ENCODE measurements at regions not wholly inside any gene's neighbourhood (a gene's known extent, or its start where the extent isn't known, plus 50 kb on each side); places are given as distances from the start of the nearest gene placed in this dataset.
"Not testable (repeated sequence)": the region's sequence is repeated elsewhere in the genome, so short reads cannot be mapped to it uniquely, and the experiment has no call there.

GRCh38 chr20:61090541-61090940, 161.5 kb upstream of the CDH4 start:
- CTCF ChIA-PET = no interaction called here
- H3K27ac Mint-ChIP-seq = no peak overlapping the region
- H3K36me3 Mint-ChIP-seq = no peaks in the 10 kb centered on the region
- no peaks in the 10 kb centered on the region for H3K4me1 Mint-ChIP-seq
- no peak for DNase-seq
- no peaks in the 10 kb centered on the region for H3K27me3 Mint-ChIP-seq
- no peak overlapping the region for H3K4me3 Mint-ChIP-seq
- H3K9me3 Mint-ChIP-seq = peaks cover 21% of the 10 kb centered on the region

GRCh38 chr20:61092251-61092650, 159.8 kb upstream of the CDH4 start:
- Mint-ChIP-seq H3K27me3 (peaks cover 3% of the 10 kb centered on the region), H3K4me3 (no peak overlapping the region), H3K4me1 (no peaks in the 10 kb centered on the region), H3K9me3 (peaks cover 28% of the 10 kb centered on the region), H3K36me3 (no peaks in the 10 kb centered on the region), H3K27ac (no peak overlapping the region)
- CTCF ChIA-PET = no interaction called here
- DNase-seq = no peak

- Mint-ChIP-seq H3K36me3 (no peaks in the 10 kb centered on the region), H3K4me3 (no peak overlapping the region), H3K9me3 (peaks cover 23% of the 10 kb centered on the region), H3K27me3 (peaks cover 3% of the 10 kb centered on the region), H3K27ac (no peak overlapping the region), H3K4me1 (no peaks in the 10 kb centered on the region)
- DNase-seq = no peak
- CTCF ChIA-PET = no interaction called here
These were observed 157.5 kb upstream of the CDH4 start for GRCh38 chr20:61094581-61094980.

- Mint-ChIP-seq H3K4me3 (no peak overlapping the region), H3K4me1 (no peaks in the 10 kb centered on the region), H3K27ac (no peak overlapping the region), H3K36me3 (no peaks in the 10 kb centered on the region), H3K9me3 (peaks cover 19% of the 10 kb centered on the region), H3K27me3 (peaks cover 3% of the 10 kb centered on the region)
- CTCF ChIA-PET = no interaction called here
- no peak for DNase-seq
These were observed 155.6 kb upstream of the CDH4 start for GRCh38 chr20:61096463-61096862.

- no peak for DNase-seq
- peaks cover 13% of the 10 kb centered on the region for H3K9me3 Mint-ChIP-seq
- H3K4me1 Mint-ChIP-seq = no peaks in the 10 kb centered on the region
- no peak overlapping the region for H3K27ac Mint-ChIP-seq
- H3K27me3 Mint-ChIP-seq = peaks cover 3% of the 10 kb centered on the region
- CTCF ChIA-PET = no interaction called here
- no peaks in the 10 kb centered on the region for H3K36me3 Mint-ChIP-seq
- H3K4me3 Mint-ChIP-seq = no peak overlapping the region
These were observed 152.3 kb upstream of the CDH4 start for GRCh38 chr20:61099806-61100205.

- H3K27ac Mint-ChIP-seq = no peak overlapping the region
- H3K4me3 Mint-ChIP-seq = no peak overlapping the region
- DNase-seq = no peak
- CTCF ChIA-PET = no interaction called here
- H3K4me1 Mint-ChIP-seq = no peaks in the 10 kb centered on the region
- peaks cover 3% of the 10 kb centered on the region for H3K27me3 Mint-ChIP-seq
- peaks cover 9% of the 10 kb centered on the region for H3K9me3 Mint-ChIP-seq
- H3K36me3 Mint-ChIP-seq = no peaks in the 10 kb centered on the region
These were observed 151.6 kb upstream of the CDH4 start for GRCh38 chr20:61100489-61100888.

GRCh38 chr20:61101321-61101720, 150.7 kb upstream of the CDH4 start:
- H3K4me1 Mint-ChIP-seq, H3K27ac Mint-ChIP-seq, DNase-seq, CTCF ChIA-PET, H3K9me3 Mint-ChIP-seq, H3K4me3 Mint-ChIP-seq, H3K36me3 Mint-ChIP-seq, H3K27me3 Mint-ChIP-seq: not testable (repeated sequence)

- Mint-ChIP-seq H3K36me3 (no peaks in the 10 kb centered on the region), H3K4me3 (no peak overlapping the region), H3K27me3 (no peaks in the 10 kb centered on the region), H3K4me1 (no peaks in the 10 kb centered on the region), H3K27ac (no peak overlapping the region), H3K9me3 (no peaks in the 10 kb centered on the region)
- CTCF ChIA-PET = no interaction called here
- DNase-seq = no peak
These were observed 147.8 kb upstream of the CDH4 start for GRCh38 chr20:61104232-61104631.

- Mint-ChIP-seq H3K4me3 (no peak overlapping the region), H3K36me3 (no peaks in the 10 kb centered on the region), H3K9me3 (no peaks in the 10 kb centered on the region), H3K4me1 (no peaks in the 10 kb centered on the region), H3K27ac (no peak overlapping the region), H3K27me3 (no peaks in the 10 kb centered on the region)
- CTCF ChIA-PET = no interaction called here
- DNase-seq = no peak
These were observed 146.7 kb upstream of the CDH4 start for GRCh38 chr20:61105395-61105794.

- Mint-ChIP-seq H3K4me1 (no peaks in the 10 kb centered on the region), H3K36me3 (no peaks in the 10 kb centered on the region), H3K27ac (no peak overlapping the region), H3K9me3 (no peaks in the 10 kb centered on the region), H3K4me3 (no peak overlapping the region), H3K27me3 (no peaks in the 10 kb centered on the region)
- no peak for DNase-seq
- CTCF ChIA-PET = no interaction called here
These were observed 145.6 kb upstream of the CDH4 start for GRCh38 chr20:61106438-61106837.

GRCh38 chr20:61109221-61109805, 142.7 kb upstream of the CDH4 start:
- no peak overlapping the region for H3K4me3 Mint-ChIP-seq
- no peaks in the 10 kb centered on the region for H3K36me3 Mint-ChIP-seq
- H3K27ac Mint-ChIP-seq = no peak overlapping the region
- H3K27me3 Mint-ChIP-seq = peaks cover 4% of the 10 kb centered on the region
- no peak for DNase-seq
- H3K4me1 Mint-ChIP-seq = no peaks in the 10 kb centered on the region
- CTCF ChIA-PET = no interaction called here
- no peaks in the 10 kb centered on the region for H3K9me3 Mint-ChIP-seq

GRCh38 chr20:61112515-61112914, 139.5 kb upstream of the CDH4 start:
- Mint-ChIP-seq H3K4me1 (no peaks in the 10 kb centered on the region), H3K27me3 (peaks cover 4% of the 10 kb centered on the region), H3K4me3 (no peak overlapping the region), H3K27ac (no peak overlapping the region), H3K36me3 (no peaks in the 10 kb centered on the region), H3K9me3 (no peaks in the 10 kb centered on the region)
- DNase-seq = no peak
- CTCF ChIA-PET = no interaction called here

GRCh38 chr20:61113731-61114130, 138.3 kb upstream of the CDH4 start:
- no peak overlapping the region for H3K4me3 Mint-ChIP-seq
- no peaks in the 10 kb centered on the region for H3K4me1 Mint-ChIP-seq
- peaks cover 4% of the 10 kb centered on the region for H3K27me3 Mint-ChIP-seq

GRCh38 chr20:61114493-61115175, 137.4 kb upstream of the CDH4 start:
- Mint-ChIP-seq H3K27ac (no peak overlapping the region), H3K36me3 (no peaks in the 10 kb centered on the region), H3K4me1 (no peaks in the 10 kb centered on the region), H3K27me3 (peaks cover 4% of the 10 kb centered on the region), H3K4me3 (no peak overlapping the region), H3K9me3 (no peaks in the 10 kb centered on the region)
- no peak for DNase-seq
- CTCF ChIA-PET = no interaction called here

More at GRCh38 chr20:61113731-61114130, 138.3 kb upstream of the CDH4 start:
- Mint-ChIP-seq H3K27ac (no peak overlapping the region), H3K36me3 (no peaks in the 10 kb centered on the region), H3K9me3 (no peaks in the 10 kb centered on the region)
- DNase-seq = no peak
- CTCF ChIA-PET = no interaction called here

- Mint-ChIP-seq H3K9me3 (no peaks in the 10 kb centered on the region), H3K4me1 (no peaks in the 10 kb centered on the region), H3K36me3 (no peaks in the 10 kb centered on the region), H3K4me3 (no peak overlapping the region), H3K27ac (no peak overlapping the region), H3K27me3 (peaks cover 4% of the 10 kb centered on the region)
- no peak for DNase-seq
- CTCF ChIA-PET = no interaction called here
These were observed 136.5 kb upstream of the CDH4 start for GRCh38 chr20:61115364-61116065.

Data from activated naive CD4-positive, alpha-beta T cell treated with anti-CD3 and anti-CD28 coated beads, Interleukin-2, amount 10 ng/mL, durations not matched to agents 7 days and 5 days (primary cell).